ENCODE measurements at regions not wholly inside any gene's neighbourhood (a gene's known extent, or its start where the extent isn't known, plus 50 kb on each side); places are given as distances from the start of the nearest gene placed in this dataset.

DNA sequence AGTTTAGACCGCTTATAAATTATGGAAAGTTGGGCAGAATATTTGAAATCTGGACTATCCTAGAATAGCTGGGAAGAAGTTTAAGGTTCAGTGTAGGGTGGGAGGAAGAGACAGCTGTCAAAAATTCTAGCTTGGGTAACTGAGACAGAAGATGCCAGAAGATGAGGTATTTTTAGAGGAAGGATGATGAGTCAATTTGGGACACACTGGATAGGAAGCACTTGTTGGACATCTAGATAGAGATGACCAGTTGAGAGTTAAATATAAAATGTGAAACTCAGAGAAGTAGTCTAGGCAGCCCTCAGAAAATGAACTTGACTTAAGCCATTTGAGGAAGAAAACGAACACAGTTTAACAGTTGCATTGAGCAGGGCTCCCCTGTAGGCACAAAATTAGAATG, 137.9 kb upstream of the MAP9 start:
- no peak overlapping the region for H2BK20ac ChIP-seq (ENCODE audit: low read depth, low read length, poor library complexity, severe bottlenecking)
- H3K23me2 ChIP-seq (ENCODE audit: insufficient read length, low read depth, low read length, poor library complexity, severe bottlenecking): no peaks in the 10 kb centered on the region
- no peak overlapping the region for H2AFZ ChIP-seq (ENCODE audit: low read length)
- no peak overlapping the region for H3K18ac ChIP-seq (ENCODE audit: insufficient read length, low read depth, low read length)
- no peaks in the 10 kb centered on the region; a peak in 1 of 7 replicates for H3K36me3 Mint-ChIP-seq (ENCODE audit: insufficient read depth in 1 of 3, low read depth in 3 of 3)
- H3K27ac ChIP-seq (ENCODE audit: insufficient read length, low read depth, low read length): no peak overlapping the region
- H2BK12ac ChIP-seq (ENCODE audit: insufficient read length, low read depth, low read length): no peak overlapping the region
- no peak overlapping the region for H4K91ac ChIP-seq (ENCODE audit: insufficient read length, low read depth, low read length)
- H3K4ac ChIP-seq (ENCODE audit: low read depth, low read length): no peak overlapping the region
- H3K4me1 ChIP-seq (ENCODE audit: insufficient read depth, low read length): no peaks in the 10 kb centered on the region
- H3K79me2 ChIP-seq (ENCODE audit: insufficient read depth, low read length): no peaks in the 10 kb centered on the region
- no peaks in the 10 kb centered on the region for H3K9me3 ChIP-seq (ENCODE audit: control insufficient read depth, low read depth, low read length)
- no peak overlapping the region for H3K56ac ChIP-seq (ENCODE audit: insufficient read length, low read depth, low read length)
- no peak overlapping the region for H3K4me3 Mint-ChIP-seq
- no peak for DNase-seq
- H3K14ac ChIP-seq (ENCODE audit: insufficient read depth, low read length): no peak overlapping the region
- no peaks in the 10 kb centered on the region for H3K4me1 Mint-ChIP-seq
- no peaks in the 10 kb centered on the region for H3K27me3 ChIP-seq (ENCODE audit: insufficient read depth, low read length)
- no peak overlapping the region for H2BK5ac ChIP-seq (ENCODE audit: insufficient read length, low read length)
- H4K8ac ChIP-seq (replicated peaks; ENCODE audit: insufficient read length, low read depth, low read length): no peak overlapping the region
- no peak overlapping the region for H3K23ac ChIP-seq (ENCODE audit: insufficient read length, low read depth, low read length)
- no peak overlapping the region for H2BK15ac ChIP-seq (ENCODE audit: low read depth, low read length)
- no peak overlapping the region for H3K4me2 ChIP-seq (ENCODE audit: insufficient read depth, insufficient read length, low read length)
- no peaks in the 10 kb centered on the region for H4K20me1 ChIP-seq (ENCODE audit: control insufficient read depth, insufficient read depth, insufficient read length)
- no peaks in the 10 kb centered on the region for H3K9me3 Mint-ChIP-seq
- no peak overlapping the region for H3T11ph ChIP-seq (ENCODE audit: low read length)
- H3K27ac Mint-ChIP-seq: no peak overlapping the region
- H4K5ac ChIP-seq (ENCODE audit: insufficient read length, low read depth, low read length): no peak overlapping the region
- no peak overlapping the region for H2AK5ac ChIP-seq (ENCODE audit: insufficient read length, low read length)
- TF ChIP-seq, protein P1, sequence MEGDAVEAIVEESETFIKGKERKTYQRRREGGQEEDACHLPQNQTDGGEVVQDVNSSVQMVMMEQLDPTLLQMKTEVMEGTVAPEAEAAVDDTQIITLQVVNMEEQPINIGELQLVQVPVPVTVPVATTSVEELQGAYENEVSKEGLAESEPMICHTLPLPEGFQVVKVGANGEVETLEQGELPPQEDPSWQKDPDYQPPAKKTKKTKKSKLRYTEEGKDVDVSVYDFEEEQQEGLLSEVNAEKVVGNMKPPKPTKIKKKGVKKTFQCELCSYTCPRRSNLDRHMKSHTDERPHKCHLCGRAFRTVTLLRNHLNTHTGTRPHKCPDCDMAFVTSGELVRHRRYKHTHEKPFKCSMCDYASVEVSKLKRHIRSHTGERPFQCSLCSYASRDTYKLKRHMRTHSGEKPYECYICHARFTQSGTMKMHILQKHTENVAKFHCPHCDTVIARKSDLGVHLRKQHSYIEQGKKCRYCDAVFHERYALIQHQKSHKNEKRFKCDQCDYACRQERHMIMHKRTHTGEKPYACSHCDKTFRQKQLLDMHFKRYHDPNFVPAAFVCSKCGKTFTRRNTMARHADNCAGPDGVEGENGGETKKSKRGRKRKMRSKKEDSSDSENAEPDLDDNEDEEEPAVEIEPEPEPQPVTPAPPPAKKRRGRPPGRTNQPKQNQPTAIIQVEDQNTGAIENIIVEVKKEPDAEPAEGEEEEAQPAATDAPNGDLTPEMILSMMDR (conservative IDR thresholded peaks at IDR 0.05): no peak
- H2BK120ac ChIP-seq (ENCODE audit: low read depth, low read length, poor library complexity, severe bottlenecking): no peak overlapping the region
- no CpG with 5 or more reads among the region's 2 CpGs for WGBS (ENCODE audit: extremely low coverage, insufficient read length, low lambda C conversion rate)
- no peaks in the 10 kb centered on the region; the same call in 1 of the 2 replicates for H3K27me3 Mint-ChIP-seq (ENCODE audit: low read depth)
- H3K79me1 ChIP-seq (ENCODE audit: insufficient read depth, low read depth, low read length, poor library complexity, severe bottlenecking): no peaks in the 10 kb centered on the region
- no peak overlapping the region for H3K9ac ChIP-seq (ENCODE audit: extremely low read depth, insufficient read length, low read length)

Data from H9 (cell line).